ENCODE measurements at regions not wholly inside any gene's neighbourhood (a gene's known extent, or its start where the extent isn't known, plus 50 kb on each side); places are given as distances from the start of the nearest gene placed in this dataset.
"Not testable (repeated sequence)": the region's sequence is repeated elsewhere in the genome, so short reads cannot be mapped to it uniquely, and the experiment has no call there.

GRCh38 chr1:102174259-102174863 is 177.6 kb upstream of the OLFM3 start:
- no peak for DNase-seq

GRCh38 chr1:102172200-102172599 is 175.5 kb upstream of the OLFM3 start:
- DNase-seq = no peak

GRCh38 chr1:102163799-102164198 is 167.1 kb upstream of the OLFM3 start:
- no peak for DNase-seq

- DNase-seq = no peak
These were observed 154.5 kb upstream of the OLFM3 start for GRCh38 chr1:102151242-102151641.

- no peak for DNase-seq
These were observed 124.2 kb upstream of the OLFM3 start for GRCh38 chr1:102120910-102121309.

GRCh38 chr1:102118150-102118549 is 121.4 kb upstream of the OLFM3 start:
- DNase-seq = no peak

GRCh38 chr1:102110586-102110985 is 113.9 kb upstream of the OLFM3 start:
- no peak for DNase-seq

GRCh38 chr1:102109493-102109892 is 112.8 kb upstream of the OLFM3 start:
- not testable (repeated sequence) for DNase-seq

GRCh38 chr1:102107441-102107840 is 110.7 kb upstream of the OLFM3 start:
- no peak for DNase-seq

GRCh38 chr1:102105931-102106550 is 109.3 kb upstream of the OLFM3 start:
- DNase-seq = no peak

- no peak for DNase-seq
These were observed 106.9 kb upstream of the OLFM3 start for GRCh38 chr1:102103646-102104045.

GRCh38 chr1:102102276-102102780 is 105.6 kb upstream of the OLFM3 start:
- DNase-seq = no peak

GRCh38 chr1:102100666-102101065 is 103.9 kb upstream of the OLFM3 start:
- no peak for DNase-seq

- no peak for DNase-seq
These were observed 103.2 kb upstream of the OLFM3 start for GRCh38 chr1:102099916-102100315.

- DNase-seq = no peak
These were observed 101.8 kb upstream of the OLFM3 start for GRCh38 chr1:102098536-102098935.

GRCh38 chr1:102098081-102098480 is 101.4 kb upstream of the OLFM3 start:
- DNase-seq = no peak

- DNase-seq = no peak
These were observed 100.7 kb upstream of the OLFM3 start for GRCh38 chr1:102097451-102097850.

GRCh38 chr1:102096162-102096561 is 99.4 kb upstream of the OLFM3 start:
- no peak for DNase-seq

- no peak for DNase-seq
These were observed 93.1 kb upstream of the OLFM3 start for GRCh38 chr1:102089791-102090190.

- DNase-seq = no peak
These were observed 89.2 kb upstream of the OLFM3 start for GRCh38 chr1:102085896-102086295.

GRCh38 chr1:102084771-102085535 is 88.2 kb upstream of the OLFM3 start:
- no peak for DNase-seq

GRCh38 chr1:102083192-102083591 is 86.5 kb upstream of the OLFM3 start:
- no peak for DNase-seq

- no peak for DNase-seq
These were observed 78.1 kb upstream of the OLFM3 start for GRCh38 chr1:102074874-102075273.

- DNase-seq = no peak
These were observed 74.7 kb upstream of the OLFM3 start for GRCh38 chr1:102071451-102071850.

All from right kidney (tissue), 1 donor.